H1 (cell line): ENCODE measurements at regions not wholly inside any gene's neighbourhood (a gene's known extent, or its start where the extent isn't known, plus 50 kb on each side); places are given as distances from the start of the nearest gene placed in this dataset.

Experiments
- CTCF ChIA-PET: fragments of 300-600 bp; sonication (Branson Sonifier 250); formaldehyde crosslinking; loops from one replicate; lab custom pipeline; 2021; ENCODE audit not compliant: partially characterized antibody; lab: Charles Lee
- POLR2A ChIA-PET: fragments of 300-600 bp; sonication (Branson Sonifier 250); formaldehyde crosslinking; loops from one replicate; lab custom pipeline; 2021; ENCODE audit warnings: inconsistent platforms; ENCODE audit not compliant: partially characterized antibody; lab: Charles Lee
- DNase-seq, 2 experiments: peaks; one replicate each; pipeline versions ENCODE4 v3.0.0 to v3.0.0-alpha.2; 2010 to 2022; ENCODE audit warnings: low spot score in 2 of 2, low read depth in 1 of 2, mixed read lengths in 1 of 2
- FAIRE-seq: peaks from 2 replicates; lab custom pipeline; 2011; peaks lifted over from hg19 to GRCh38; lab: Jason Lieb, UNC
- H2AFZ ChIP-seq: 2 replicates; pipeline ENCODE4 v1.8.1; 2012; ENCODE audit warnings: low read length, inconsistent platforms
- H2AK5ac ChIP-seq: 2 replicates; pipeline ENCODE4 v1.6.1; 2013; ENCODE audit warnings: low read depth, low read length
- H2BK120ac ChIP-seq: replicated peaks from 2 replicates; pipeline ENCODE3; 2013; ENCODE audit warnings: low read depth, low read length, inconsistent platforms
- H2BK12ac ChIP-seq: 2 replicates; pipeline ENCODE4 v1.6.1; 2013; ENCODE audit warnings: low read depth, low read length
- H2BK15ac ChIP-seq: 2 replicates; pipeline ENCODE4 v1.6.1; 2013; ENCODE audit warnings: low read length
- H2BK20ac ChIP-seq: 2 replicates; pipeline ENCODE4 v1.6.1; 2013; ENCODE audit warnings: low read length
- H2BK5ac ChIP-seq: 2 replicates; pipeline ENCODE4 v1.6.1; 2013; ENCODE audit warnings: low read depth, low read length
- H3K14ac ChIP-seq: 2 replicates; pipeline ENCODE4 v1.6.1; 2013; ENCODE audit warnings: inconsistent platforms; ENCODE audit not compliant: insufficient read length
- H3K18ac ChIP-seq: 2 replicates; pipeline ENCODE4 v1.6.1; 2013; ENCODE audit warnings: low read length; ENCODE audit errors: extremely low read depth
- H3K23ac ChIP-seq: 2 replicates; pipeline ENCODE4 v1.6.1; 2013; ENCODE audit warnings: inconsistent platforms; ENCODE audit not compliant: insufficient read length
- H3K23me2 ChIP-seq: 2 replicates; pipeline ENCODE4 v1.6.1; 2013; ENCODE audit warnings: low read depth, low read length
- H3K27ac ChIP-seq: 2 replicates; pipeline ENCODE4 v1.6.1; 2011; ENCODE audit warnings: low read depth, low read length, inconsistent platforms
- H3K27me3 ChIP-seq, 4 experiments: replicated peaks in 1 of 4; 1 replicate in 1 of 4; 2 replicates in 3 of 4; pipeline versions ENCODE4 v1.6.1 to v1.8.1; 2011 to 2013; ENCODE audit warnings: low read length in 3 of 4, mild to moderate bottlenecking in 3 of 4, inconsistent platforms in 2 of 4, mixed read lengths in 2 of 4, moderate library complexity in 1 of 4; ENCODE audit not compliant: control insufficient read depth in 3 of 4, insufficient read depth in 3 of 4; ENCODE audit errors: extremely low read depth in 1 of 4
- H3K36me3 ChIP-seq, 4 experiments: 2 replicates each; pipeline versions ENCODE4 v1.6.1 to v1.8.1; 2011 to 2013; ENCODE audit warnings: mild to moderate bottlenecking in 4 of 4, low read length in 3 of 4, moderate library complexity in 2 of 4, control low read depth in 1 of 4, inconsistent platforms in 1 of 4; ENCODE audit not compliant: insufficient read depth in 4 of 4, control insufficient read depth in 2 of 4
- H3K4ac ChIP-seq: replicated peaks from 2 replicates; pipeline ENCODE3; 2013; ENCODE audit warnings: low read length, low read depth, mixed read lengths, inconsistent platforms; ENCODE audit not compliant: insufficient read length
- H3K4me1 ChIP-seq, 4 experiments: replicated peaks in 1 of 4; 1 replicate in 1 of 4; 2 replicates in 3 of 4; pipeline versions ENCODE4 v1.6.1 to v1.8.1; 2011 to 2013; ENCODE audit warnings: low read length in 3 of 4, inconsistent platforms in 2 of 4, mixed read lengths in 1 of 4; ENCODE audit not compliant: insufficient read depth in 4 of 4, control insufficient read depth in 3 of 4
- H3K4me2 ChIP-seq, 2 experiments: 2 replicates each; pipeline versions ENCODE4 v1.6.1 to v1.8.1; 2011 to 2013; ENCODE audit warnings: low read depth in 2 of 2, low read length in 2 of 2, control low read depth in 1 of 2, inconsistent platforms in 1 of 2, mild to moderate bottlenecking in 1 of 2; ENCODE audit not compliant: insufficient read depth in 1 of 2
- H3K4me3 ChIP-seq, 4 experiments: fragments of 200-600, 300-600 bp in 1 of 4; sonication (generic), shearing (Covaris generic), sonication (Bioruptor Twin) in 1 of 4; 2 replicates each; pipeline versions ENCODE4 v1.5.1 to v1.8.1; 2011 to 2016; ENCODE audit warnings: low read length in 4 of 4, low read depth in 3 of 4, control low read depth in 2 of 4, inconsistent platforms in 2 of 4, mild to moderate bottlenecking in 2 of 4, mixed read lengths in 1 of 4, moderate library complexity in 1 of 4; ENCODE audit not compliant: insufficient read depth in 2 of 4; ENCODE audit errors: extremely low read depth in 1 of 4
- H3K56ac ChIP-seq: replicated peaks from 2 replicates; pipeline ENCODE3; 2013; ENCODE audit warnings: low read depth, mild to moderate bottlenecking, mixed read lengths, low read length, inconsistent platforms; ENCODE audit not compliant: insufficient read length
- H3K79me1 ChIP-seq: 2 replicates; pipeline ENCODE4 v1.6.1; 2013; ENCODE audit warnings: low read depth, low read length, control low read depth
- H3K79me2 ChIP-seq, 2 experiments: 2 replicates each; pipeline versions ENCODE4 v1.6.1 to v1.8.1; 2012 to 2013; ENCODE audit warnings: low read length in 2 of 2, mild to moderate bottlenecking in 2 of 2, inconsistent platforms in 1 of 2; ENCODE audit not compliant: insufficient read depth in 2 of 2, control insufficient read depth in 1 of 2
- H3K9ac ChIP-seq, 4 experiments: replicated peaks in 1 of 4; 1 replicate in 1 of 4; 2 replicates in 3 of 4; pipeline versions ENCODE4 v1.6.1 to v1.8.1; 2011 to 2013; ENCODE audit warnings: low read depth in 3 of 4, low read length in 3 of 4, control low read depth in 2 of 4, mild to moderate bottlenecking in 2 of 4, moderate library complexity in 2 of 4, inconsistent platforms in 1 of 4; ENCODE audit errors: extremely low read depth in 1 of 4
- H3K9me3 ChIP-seq, 2 experiments: 2 replicates each; pipeline versions ENCODE4 v1.6.1 to v1.8.1; 2012 to 2013; ENCODE audit warnings: mild to moderate bottlenecking in 2 of 2, moderate library complexity in 2 of 2, control low read depth in 1 of 2, inconsistent platforms in 1 of 2, low read depth in 1 of 2, low read length in 1 of 2, mixed read lengths in 1 of 2; ENCODE audit not compliant: insufficient read depth in 2 of 2
- H4K20me1 ChIP-seq, 2 experiments: replicated peaks in 1 of 2; 2 replicates each; pipeline versions ENCODE3 to v1.8.1; 2011 to 2013; ENCODE audit warnings: inconsistent platforms in 2 of 2, low read length in 2 of 2, mild to moderate bottlenecking in 1 of 2; ENCODE audit not compliant: insufficient read depth in 2 of 2, control insufficient read depth in 1 of 2
- H4K5ac ChIP-seq: 2 replicates; pipeline ENCODE4 v1.6.1; 2013; ENCODE audit warnings: low read length, low read depth, mixed read lengths, inconsistent platforms; ENCODE audit not compliant: insufficient read length
- H4K8ac ChIP-seq: 2 replicates; pipeline ENCODE4 v1.8.0; 2013; ENCODE audit warnings: mild to moderate bottlenecking, moderate library complexity, low read length, inconsistent platforms; ENCODE audit not compliant: insufficient read depth; ENCODE audit errors: extremely low read depth
- H4K91ac ChIP-seq: replicated peaks from 2 replicates; pipeline ENCODE3; 2013; ENCODE audit warnings: low read length, mixed read lengths, inconsistent platforms; ENCODE audit not compliant: insufficient read length
- ASH2L ChIP-seq: fragments of 200-600, 300-600 bp; sonication (generic); IDR thresholded peaks from one replicate; pipeline ENCODE4 v1.7.1; 2017; ENCODE audit warnings: low read length
- ATF3 ChIP-seq: IDR thresholded peaks from 2 replicates; pipeline ENCODE4 v1.6.1; 2011; ENCODE audit warnings: low read depth, mild to moderate bottlenecking, low read length; ENCODE audit not compliant: insufficient read depth
- JUND ChIP-seq: IDR thresholded peaks from 2 replicates; pipeline ENCODE4 v1.6.1; 2011; ENCODE audit warnings: mild to moderate bottlenecking, improper control_type of control experiment, low read length
- SAP30 ChIP-seq: fragments of 300-600 bp; sonication (generic); IDR thresholded peaks from 2 replicates; pipeline ENCODE4 v1.7.1; 2012; ENCODE audit warnings: low read length, moderate library complexity, mild to moderate bottlenecking, inconsistent platforms; ENCODE audit not compliant: insufficient read depth, insufficient replicate concordance
- SRF ChIP-seq: IDR thresholded peaks from 2 replicates; pipeline ENCODE4 v1.6.1; 2011; ENCODE audit warnings: mild to moderate bottlenecking, low read depth, low read length, moderate library complexity
- TBP ChIP-seq: IDR thresholded peaks from 2 replicates; pipeline ENCODE4 v1.6.1; 2011; ENCODE audit warnings: low read depth, low read length, improper control_type of control experiment
- TCF12 ChIP-seq: IDR thresholded peaks from 2 replicates; pipeline ENCODE4 v1.6.1; 2011; ENCODE audit warnings: low read depth, mild to moderate bottlenecking, low read length
- WGBS, 2 experiments: shearing (Covaris generic) in 1 of 2; methylation state at CpG; one replicate each; pipeline versions ENCODE4 v1.1.6 to v1.1.7; 2013 to 2015; ENCODE audit warnings: low lambda C conversion rate in 2 of 2, mixed read lengths in 2 of 2, inconsistent platforms in 1 of 2, low coverage in 1 of 2, missing lambda C conversion rate in 1 of 2; ENCODE audit not compliant: insufficient replicate concordance in 2 of 2, insufficient coverage in 1 of 2, insufficient read length in 1 of 2; ENCODE audit errors: extremely low coverage in 1 of 2, missing lambda C conversion rate in 1 of 2; 5-methylcytosine and 5-hydroxymethylcytosine counted together
- TF ChIP-seq, protein P1 (sequence below): IDR thresholded peaks from 2 replicates; pipeline ENCODE4 v1.6.1; 2012; ENCODE audit warnings: low read length, inconsistent platforms

- Histone ChIP-seq H2BK20ac (no peak overlapping the region), H2BK12ac (no peak overlapping the region), H2BK15ac (no peak overlapping the region), H2AK5ac (no peak overlapping the region), H3K79me2 (no peaks in the 10 kb centered on the region), H2BK120ac (no peak overlapping the region), H3K79me1 (no peaks in the 10 kb centered on the region), H3K27me3 (no peaks in the 10 kb centered on the region), H2AFZ (no peak overlapping the region), H3K23ac (no peak overlapping the region), H3K23me2 (no peaks in the 10 kb centered on the region), H3K4me2 (no peak overlapping the region), H4K20me1 (no peaks in the 10 kb centered on the region), H4K8ac (no peak overlapping the region), H4K5ac (no peak overlapping the region), H4K91ac (no peak overlapping the region), H3K4me1 (no peaks in the 10 kb centered on the region), H2BK5ac (no peak overlapping the region), H3K56ac (no peak overlapping the region), H3K27ac (no peak overlapping the region), H3K9ac (no peak overlapping the region), H3K18ac (no peak overlapping the region), H3K4me3 (no peak overlapping the region), H3K9me3 (no peaks in the 10 kb centered on the region), H3K36me3 (no peaks in the 10 kb centered on the region), H3K14ac (no peak overlapping the region), H3K4ac (no peak overlapping the region)
- CTCF ChIA-PET: interaction anchor here (1.0 kb wide), 1 partner anchor 82 kb away, joined by 3 read pairs; no protein-coding TSS in a partner anchor
- 89% methylated on average over 2 of the region's 2 CpGs; no CpG with 5 or more reads in 1 of the 2 experiments for WGBS, 2 experiments
- POLR2A ChIA-PET: no interaction called here
- no peak for FAIRE-seq
- no peak for DNase-seq
- TF ChIP-seq, protein P1, sequence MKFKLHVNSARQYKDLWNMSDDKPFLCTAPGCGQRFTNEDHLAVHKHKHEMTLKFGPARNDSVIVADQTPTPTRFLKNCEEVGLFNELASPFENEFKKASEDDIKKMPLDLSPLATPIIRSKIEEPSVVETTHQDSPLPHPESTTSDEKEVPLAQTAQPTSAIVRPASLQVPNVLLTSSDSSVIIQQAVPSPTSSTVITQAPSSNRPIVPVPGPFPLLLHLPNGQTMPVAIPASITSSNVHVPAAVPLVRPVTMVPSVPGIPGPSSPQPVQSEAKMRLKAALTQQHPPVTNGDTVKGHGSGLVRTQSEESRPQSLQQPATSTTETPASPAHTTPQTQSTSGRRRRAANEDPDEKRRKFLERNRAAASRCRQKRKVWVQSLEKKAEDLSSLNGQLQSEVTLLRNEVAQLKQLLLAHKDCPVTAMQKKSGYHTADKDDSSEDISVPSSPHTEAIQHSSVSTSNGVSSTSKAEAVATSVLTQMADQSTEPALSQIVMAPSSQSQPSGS: no peak
- TF ChIP-seq SAP30 (no peak), TBP (no peak), JUND (no peak), ATF3 (no peak), ASH2L (no peak), TCF12 (no peak), SRF (no peak)
Observed at GRCh38 chr5:103910786-103911185, 348.2 kb upstream of the NUDT12 start.
